Tibial nerve (tissue), 4 donors: ENCODE measurements at regions not wholly inside any gene's neighbourhood (a gene's known extent, or its start where the extent isn't known, plus 50 kb on each side); places are given as distances from the start of the nearest gene placed in this dataset.

ENCODE experiments used
- DNase-seq, 2 donors: peaks; one replicate each; pipeline ENCODE4 v3.0.0-alpha.2; 2019; ENCODE audit warnings: low spot score in 2 of 2
- H3K27ac ChIP-seq, 4 donors: fragments of 200-600 bp; sonication (generic) in 3 of 4; one replicate each; pipeline ENCODE4 v1.5.1; 2017 to 2019; ENCODE audit warnings: mild to moderate bottlenecking in 1 of 4
- H3K27me3 ChIP-seq, 2 donors: fragments of 200-600 bp; sonication (generic) in 1 of 2; one replicate each; pipeline versions ENCODE4 v1.5.1 to v1.6.0; 2017 to 2019
- H3K36me3 ChIP-seq, 3 donors: fragments of 200-600 bp; sonication (generic); one replicate each; pipeline ENCODE4 v1.5.1; 2018 to 2019
- H3K4me1 ChIP-seq, 4 donors: fragments of 200-600 bp; sonication (generic) in 3 of 4; one replicate each; pipeline ENCODE4 v1.5.1; 2017 to 2019
- H3K4me3 ChIP-seq, 4 donors: fragments of 200-600 bp; sonication (generic) in 3 of 4; one replicate each; pipeline ENCODE4 v1.5.1; 2017 to 2019; ENCODE audit warnings: mild to moderate bottlenecking in 1 of 4, moderate library complexity in 1 of 4
- H3K9me3 ChIP-seq, 4 donors: fragments of 200-600 bp; sonication (generic) in 3 of 4; one replicate each; pipeline ENCODE4 v1.5.1; 2017 to 2019
- CTCF ChIP-seq, 5 experiments: fragments of 200-600 bp in 3 of 5; fragments of 450-650 bp in 2 of 5; sonication (generic) in 3 of 5; IDR thresholded peaks; one replicate each; pipeline ENCODE4 v1.5.1; 2016 to 2019; ENCODE audit warnings: antibody characterized with exemption in 5 of 5, mild to moderate bottlenecking in 3 of 5, moderate library complexity in 2 of 5
- EP300 ChIP-seq, 2 donors: sonication (generic); formaldehyde crosslinking; IDR thresholded peaks; one replicate each; pipeline ENCODE4 v1.6.1; 2017; ENCODE audit warnings: antibody characterized with exemption in 2 of 2, mild to moderate bottlenecking in 1 of 2
- POLR2A ChIP-seq, 2 donors: fragments of 450-650 bp; IDR thresholded peaks; one replicate each; pipeline ENCODE4 v1.6.1; 2017; ENCODE audit warnings: antibody characterized with exemption in 2 of 2, mild to moderate bottlenecking in 2 of 2, moderate library complexity in 2 of 2
- WGBS, 2 donors: methylation state at CpG; one replicate each; pipeline ENCODE4 v1.1.5; 2018; 5-methylcytosine and 5-hydroxymethylcytosine counted together

- no peaks in the 10 kb centered on the region for H3K9me3 ChIP-seq
These were observed 103.1 kb upstream of the CDH11 start for GRCh38 chr16:65224994-65225393.

GRCh38 chr16:65224471-65224870 is 102.6 kb upstream of the CDH11 start:
- no peak overlapping the region for H3K4me3 ChIP-seq
- no peaks in the 10 kb centered on the region for H3K4me1 ChIP-seq
- TF ChIP-seq EP300 (IDR thresholded peaks at IDR 0.05) (no peak), POLR2A (IDR thresholded peaks at IDR 0.05) (no peak), CTCF (IDR thresholded peaks at IDR 0.05) (no peak)
- 91 to 95% methylated on average over 2 of the region's 2 CpGs for WGBS, 2 donors
- H3K27ac ChIP-seq = no peak overlapping the region
- H3K9me3 ChIP-seq = no peaks in the 10 kb centered on the region
- H3K27me3 ChIP-seq = no peaks in the 10 kb centered on the region
- DNase-seq = no peak
- H3K36me3 ChIP-seq = no peaks in the 10 kb centered on the region

More at GRCh38 chr16:65224994-65225393, 103.1 kb upstream of the CDH11 start:
- WGBS, 2 donors = 35 to 43% methylated on average over 1 of the region's 1 CpG
- no peak overlapping the region for H3K4me3 ChIP-seq
- no peak for TF ChIP-seq CTCF (IDR thresholded peaks at IDR 0.05)
- no peak for TF ChIP-seq POLR2A (IDR thresholded peaks at IDR 0.05)
- TF ChIP-seq EP300 (IDR thresholded peaks at IDR 0.05) = no peak
- H3K36me3 ChIP-seq = no peaks in the 10 kb centered on the region
- H3K27ac ChIP-seq = no peak overlapping the region
- H3K27me3 ChIP-seq = no peaks in the 10 kb centered on the region
- DNase-seq = no peak
- no peaks in the 10 kb centered on the region for H3K4me1 ChIP-seq

- no peak for DNase-seq
- Histone ChIP-seq H3K4me3 (no peak overlapping the region), H3K27me3 (no peaks in the 10 kb centered on the region), H3K36me3 (no peaks in the 10 kb centered on the region), H3K27ac (no peak overlapping the region), H3K4me1 (no peaks in the 10 kb centered on the region), H3K9me3 (no peaks in the 10 kb centered on the region)
- TF ChIP-seq EP300 (IDR thresholded peaks at IDR 0.05) = no peak
- no peak for TF ChIP-seq POLR2A (IDR thresholded peaks at IDR 0.05)
- no peak for TF ChIP-seq CTCF (IDR thresholded peaks at IDR 0.05)
- 61 to 62% methylated on average over 3 of the region's 3 CpGs for WGBS, 2 donors
These were observed 101.5 kb upstream of the CDH11 start for GRCh38 chr16:65223335-65223734.

- H3K27me3 ChIP-seq = no peaks in the 10 kb centered on the region
- no peaks in the 10 kb centered on the region for H3K9me3 ChIP-seq
- no peak for DNase-seq
- no peak overlapping the region for H3K27ac ChIP-seq
- TF ChIP-seq POLR2A (IDR thresholded peaks at IDR 0.05) = no peak
- TF ChIP-seq EP300 (IDR thresholded peaks at IDR 0.05) = no peak
- no peak for TF ChIP-seq CTCF (IDR thresholded peaks at IDR 0.05)
- no peaks in the 10 kb centered on the region for H3K36me3 ChIP-seq
- no peak overlapping the region for H3K4me3 ChIP-seq
- no peaks in the 10 kb centered on the region for H3K4me1 ChIP-seq
- WGBS, 2 donors = 61 to 62% methylated on average over 6 of the region's 6 CpGs
These were observed 100.7 kb upstream of the CDH11 start for GRCh38 chr16:65222536-65222935.

GRCh38 chr16:65222049-65222448 is 100.2 kb upstream of the CDH11 start:
- Histone ChIP-seq H3K4me1 (no peaks in the 10 kb centered on the region), H3K36me3 (no peaks in the 10 kb centered on the region), H3K27me3 (no peaks in the 10 kb centered on the region), H3K27ac (no peak overlapping the region), H3K4me3 (no peak overlapping the region), H3K9me3 (no peaks in the 10 kb centered on the region)
- TF ChIP-seq CTCF (IDR thresholded peaks at IDR 0.05) (no peak), EP300 (IDR thresholded peaks at IDR 0.05) (no peak), POLR2A (IDR thresholded peaks at IDR 0.05) (no peak)
- DNase-seq = no peak
- WGBS, 2 donors = 56 to 57% methylated on average over 1 of the region's 1 CpG
